RKO (cell line): ENCODE measurements at regions not wholly inside any gene's neighbourhood (a gene's known extent, or its start where the extent isn't known, plus 50 kb on each side); places are given as distances from the start of the nearest gene placed in this dataset.
"Not testable (repeated sequence)": the region's sequence is repeated elsewhere in the genome, so short reads cannot be mapped to it uniquely, and the experiment has no call there.

ENCODE experiments used
- DNase-seq: peaks from one replicate; pipeline ENCODE4 v3.0.0-alpha.2; 2016; ENCODE audit warnings: low spot score

GRCh38 chr20:50429412-50429811, 80.8 kb upstream of the PTPN1 start:
- DNase-seq, result no peak

GRCh38 chr20:50431066-50431450, 79.1 kb upstream of the PTPN1 start:
- DNase-seq, result no peak

GRCh38 chr20:50433001-50433761, 77.0 kb upstream of the PTPN1 start:
- DNase-seq, result no peak

- DNase-seq, result no peak
Measured at GRCh38 chr20:50434321-50434652, 75.9 kb upstream of the PTPN1 start.

- no peak for DNase-seq
Measured at GRCh38 chr20:50434653-50435396, 75.4 kb upstream of the PTPN1 start.

GRCh38 chr20:50435397-50436051, 74.7 kb upstream of the PTPN1 start:
- no peak for DNase-seq

- no peak for DNase-seq
Measured at GRCh38 chr20:50436052-50436656, 74.0 kb upstream of the PTPN1 start.

GRCh38 chr20:50436696-50437095, 73.5 kb upstream of the PTPN1 start:
- no peak for DNase-seq

GRCh38 chr20:50438986-50439407, 71.2 kb upstream of the PTPN1 start:
- peak; percentile 96 for DNase-seq

- DNase-seq, result no peak
Measured at GRCh38 chr20:50439539-50440453, 70.4 kb upstream of the PTPN1 start.

GRCh38 chr20:50442512-50442911, 67.7 kb upstream of the PTPN1 start:
- DNase-seq, result no peak

- DNase-seq, result no peak
Measured at GRCh38 chr20:50445354-50446151, 64.6 kb upstream of the PTPN1 start.

- DNase-seq, result no peak
Measured at GRCh38 chr20:50446351-50447101, 63.7 kb upstream of the PTPN1 start.

- no peak for DNase-seq
Measured at GRCh38 chr20:50447102-50447804, 62.9 kb upstream of the PTPN1 start.

- DNase-seq, result no peak
Measured at GRCh38 chr20:50447817-50448216, 62.4 kb upstream of the PTPN1 start.

- DNase-seq, result not testable (repeated sequence)
Measured at GRCh38 chr20:50448625-50449403, 61.4 kb upstream of the PTPN1 start.

- DNase-seq, result no peak
Measured at GRCh38 chr20:50449738-50450492, 60.3 kb upstream of the PTPN1 start.

GRCh38 chr20:50450493-50450826, 59.7 kb upstream of the PTPN1 start:
- no peak for DNase-seq
